ENCODE measurements at regions not wholly inside any gene's neighbourhood (a gene's known extent, or its start where the extent isn't known, plus 50 kb on each side); places are given as distances from the start of the nearest gene placed in this dataset.

- Histone ChIP-seq H3K27ac (ENCODE audit: low read depth) (no peak overlapping the region), H3K4me3 (ENCODE audit: low read depth, low read length) (no peak overlapping the region)
- WGBS: 17% methylated on average over 3 of the region's 3 CpGs
Measured at GRCh38 chr2:163877316-163877715, 141.5 kb upstream of the FIGN start.

GRCh38 chr2:163863073-163863472, 127.3 kb upstream of the FIGN start:
- H3K27ac ChIP-seq (ENCODE audit: low read depth): no peak overlapping the region
- no peaks in the 10 kb centered on the region for H3K4me1 ChIP-seq (ENCODE audit: insufficient read depth)
- no peak overlapping the region for H3K4me3 ChIP-seq (ENCODE audit: low read depth, low read length)
- no peak for DNase-seq (ENCODE audit: extremely low spot score)
- no peaks in the 10 kb centered on the region for H3K36me3 ChIP-seq (ENCODE audit: insufficient read depth)
- 85% methylated on average over 3 of the region's 3 CpGs for WGBS

More at GRCh38 chr2:163877316-163877715, 141.5 kb upstream of the FIGN start:
- Histone ChIP-seq H3K36me3 (ENCODE audit: insufficient read depth) (no peaks in the 10 kb centered on the region), H3K4me1 (ENCODE audit: insufficient read depth) (no peaks in the 10 kb centered on the region)
- peak; percentile 3 for DNase-seq (ENCODE audit: extremely low spot score)

GRCh38 chr2:163859951-163860350, 124.1 kb upstream of the FIGN start:
- Histone ChIP-seq H3K27ac (ENCODE audit: low read depth) (no peak overlapping the region), H3K36me3 (ENCODE audit: insufficient read depth) (no peaks in the 10 kb centered on the region), H3K4me3 (ENCODE audit: low read depth, low read length) (no peak overlapping the region), H3K4me1 (ENCODE audit: insufficient read depth) (no peaks in the 10 kb centered on the region)
- no peak for DNase-seq (ENCODE audit: extremely low spot score)

GRCh38 chr2:163856941-163857340, 121.1 kb upstream of the FIGN start:
- Histone ChIP-seq H3K36me3 (ENCODE audit: insufficient read depth) (no peaks in the 10 kb centered on the region), H3K27ac (ENCODE audit: low read depth) (no peak overlapping the region), H3K4me1 (ENCODE audit: insufficient read depth) (no peaks in the 10 kb centered on the region), H3K4me3 (ENCODE audit: low read depth, low read length) (no peak overlapping the region)
- 41% methylated on average over 2 of the region's 2 CpGs for WGBS
- no peak for DNase-seq (ENCODE audit: extremely low spot score)

GRCh38 chr2:163852616-163853015, 116.8 kb upstream of the FIGN start:
- 56% methylated on average over 3 of the region's 3 CpGs for WGBS

GRCh38 chr2:163849756-163850435, 114.1 kb upstream of the FIGN start:
- H3K4me1 ChIP-seq (ENCODE audit: insufficient read depth): no peaks in the 10 kb centered on the region
- H3K36me3 ChIP-seq (ENCODE audit: insufficient read depth): no peaks in the 10 kb centered on the region
- 83% methylated on average over 3 of the region's 3 CpGs for WGBS
- no peak for DNase-seq (ENCODE audit: extremely low spot score)
- H3K4me3 ChIP-seq (ENCODE audit: low read depth, low read length): no peak overlapping the region
- no peak overlapping the region for H3K27ac ChIP-seq (ENCODE audit: low read depth)

More at GRCh38 chr2:163852616-163853015, 116.8 kb upstream of the FIGN start:
- Histone ChIP-seq H3K36me3 (ENCODE audit: insufficient read depth) (no peaks in the 10 kb centered on the region), H3K4me1 (ENCODE audit: insufficient read depth) (no peaks in the 10 kb centered on the region), H3K27ac (ENCODE audit: low read depth) (no peak overlapping the region), H3K4me3 (ENCODE audit: low read depth, low read length) (no peak overlapping the region)
- no peak for DNase-seq (ENCODE audit: extremely low spot score)

GRCh38 chr2:163838890-163839289, 103.1 kb upstream of the FIGN start:
- no peaks in the 10 kb centered on the region for H3K36me3 ChIP-seq (ENCODE audit: insufficient read depth)
- no peak for DNase-seq (ENCODE audit: extremely low spot score)
- no peak overlapping the region for H3K4me3 ChIP-seq (ENCODE audit: low read depth, low read length)
- H3K27ac ChIP-seq (ENCODE audit: low read depth): no peak overlapping the region
- no peaks in the 10 kb centered on the region for H3K4me1 ChIP-seq (ENCODE audit: insufficient read depth)

GRCh38 chr2:163836167-163836566, 100.4 kb upstream of the FIGN start:
- no peak overlapping the region for H3K27ac ChIP-seq (ENCODE audit: low read depth)
- no peak for DNase-seq (ENCODE audit: extremely low spot score)
- H3K4me3 ChIP-seq (ENCODE audit: low read depth, low read length): no peak overlapping the region
- no peaks in the 10 kb centered on the region for H3K36me3 ChIP-seq (ENCODE audit: insufficient read depth)
- H3K4me1 ChIP-seq (ENCODE audit: insufficient read depth): no peaks in the 10 kb centered on the region

GRCh38 chr2:163834841-163835240, 99.0 kb upstream of the FIGN start:
- H3K4me1 ChIP-seq (ENCODE audit: insufficient read depth): no peaks in the 10 kb centered on the region
- DNase-seq (ENCODE audit: extremely low spot score): no peak
- no peaks in the 10 kb centered on the region for H3K36me3 ChIP-seq (ENCODE audit: insufficient read depth)
- H3K27ac ChIP-seq (ENCODE audit: low read depth): no peak overlapping the region
- H3K4me3 ChIP-seq (ENCODE audit: low read depth, low read length): no peak overlapping the region
- 87% methylated on average over 1 of the region's 1 CpG for WGBS

- Histone ChIP-seq H3K27ac (ENCODE audit: low read depth) (no peak overlapping the region), H3K4me1 (ENCODE audit: insufficient read depth) (no peaks in the 10 kb centered on the region), H3K36me3 (ENCODE audit: insufficient read depth) (no peaks in the 10 kb centered on the region), H3K4me3 (ENCODE audit: low read depth, low read length) (no peak overlapping the region)
- DNase-seq (ENCODE audit: extremely low spot score): no peak
Measured at GRCh38 chr2:163834221-163834620, 98.4 kb upstream of the FIGN start.

- no peak for DNase-seq (ENCODE audit: extremely low spot score)
- Histone ChIP-seq H3K36me3 (ENCODE audit: insufficient read depth) (no peaks in the 10 kb centered on the region), H3K27ac (ENCODE audit: low read depth) (no peak overlapping the region), H3K4me3 (ENCODE audit: low read depth, low read length) (no peak overlapping the region), H3K4me1 (ENCODE audit: insufficient read depth) (no peaks in the 10 kb centered on the region)
- 89% methylated on average over 3 of the region's 3 CpGs for WGBS
Measured at GRCh38 chr2:163828771-163829170, 93.0 kb upstream of the FIGN start.

- no peak for DNase-seq (ENCODE audit: extremely low spot score)
- H3K4me3 ChIP-seq (ENCODE audit: low read depth, low read length): no peak overlapping the region
Measured at GRCh38 chr2:163822033-163822432, 86.2 kb upstream of the FIGN start.

GRCh38 chr2:163812926-163813520, 77.2 kb upstream of the FIGN start:
- Histone ChIP-seq H3K4me3 (ENCODE audit: low read depth, low read length) (no peak overlapping the region), H3K36me3 (ENCODE audit: insufficient read depth) (no peaks in the 10 kb centered on the region), H3K27ac (ENCODE audit: low read depth) (no peak overlapping the region), H3K4me1 (ENCODE audit: insufficient read depth) (no peaks in the 10 kb centered on the region)
- WGBS: 70% methylated on average over 1 of the region's 1 CpG
- DNase-seq (ENCODE audit: extremely low spot score): no peak

More at GRCh38 chr2:163822033-163822432, 86.2 kb upstream of the FIGN start:
- H3K36me3 ChIP-seq (ENCODE audit: insufficient read depth): no peaks in the 10 kb centered on the region
- no peak overlapping the region for H3K27ac ChIP-seq (ENCODE audit: low read depth)
- no peaks in the 10 kb centered on the region for H3K4me1 ChIP-seq (ENCODE audit: insufficient read depth)

GRCh38 chr2:163808406-163808805, 72.6 kb upstream of the FIGN start:
- WGBS: 95% methylated on average over 2 of the region's 2 CpGs
- Histone ChIP-seq H3K27ac (ENCODE audit: low read depth) (no peak overlapping the region), H3K4me1 (ENCODE audit: insufficient read depth) (no peaks in the 10 kb centered on the region), H3K4me3 (ENCODE audit: low read depth, low read length) (no peak overlapping the region), H3K36me3 (ENCODE audit: insufficient read depth) (no peaks in the 10 kb centered on the region)
- DNase-seq (ENCODE audit: extremely low spot score): no peak

- 62% methylated on average over 3 of the region's 3 CpGs for WGBS
- Histone ChIP-seq H3K36me3 (ENCODE audit: insufficient read depth) (no peaks in the 10 kb centered on the region), H3K27ac (ENCODE audit: low read depth) (no peak overlapping the region), H3K4me1 (ENCODE audit: insufficient read depth) (no peaks in the 10 kb centered on the region), H3K4me3 (ENCODE audit: low read depth, low read length) (no peak overlapping the region)
- DNase-seq (ENCODE audit: extremely low spot score): no peak
Measured at GRCh38 chr2:163802284-163802683, 66.5 kb upstream of the FIGN start.

Measured in urinary bladder (tissue), 3 donors.